Pancreas (tissue), 10 donors: ENCODE measurements at regions not wholly inside any gene's neighbourhood (a gene's known extent, or its start where the extent isn't known, plus 50 kb on each side); places are given as distances from the start of the nearest gene placed in this dataset.
"Not testable (repeated sequence)": the region's sequence is repeated elsewhere in the genome, so short reads cannot be mapped to it uniquely, and the experiment has no call there.

Experiments used
- ATAC-seq, 4 donors: fragments of 200-7000 bp; cut with Tn5 transposase; one replicate each; pipeline versions ENCODE4 v1.8.0 to v1.9.1; 2020; ENCODE audit warnings: mild to moderate bottlenecking in 4 of 4, moderate library complexity in 4 of 4
- DNase-seq, 6 donors: peaks; one replicate each; pipeline ENCODE4 v3.0.0-alpha.2; 2020
- FAIRE-seq: peaks from 2 replicates; lab custom pipeline; 2012; peaks lifted over from hg19 to GRCh38; lab: Jason Lieb, UNC
- H3K27ac ChIP-seq, 4 donors: fragments of 200-600 bp; sonication (generic); 1 replicate in 3 of 4; 2 replicates in 1 of 4; pipeline versions ENCODE4 v1.5.0 to v1.8.0; 2020
- H3K27me3 ChIP-seq, 4 donors: fragments of 200-600 bp; one replicate each; pipeline ENCODE4 v1.8.0; 2021
- H3K36me3 ChIP-seq, 3 donors: fragments of 200-600 bp; sonication (generic) in 1 of 3; one replicate each; pipeline versions ENCODE4 v1.5.0 to v1.8.0; 2020 to 2021
- H3K4me1 ChIP-seq, 3 donors: fragments of 200-600 bp; one replicate each; pipeline ENCODE4 v1.8.0; 2021
- H3K4me3 ChIP-seq, 4 donors: fragments of 200-600 bp; sonication (generic) in 2 of 4; one replicate each; pipeline versions ENCODE4 v1.5.0 to v1.8.0; 2020 to 2021
- H3K9me3 ChIP-seq, 4 donors: fragments of 200-600 bp; one replicate each; pipeline ENCODE4 v1.8.0; 2021
- CTCF ChIP-seq, 4 donors: fragments of 200-600 bp; sonication (generic) in 3 of 4; IDR thresholded peaks; one replicate each; pipeline versions ENCODE4 v1.5.0 to v1.8.0; 2021; ENCODE audit warnings: antibody characterized with exemption in 4 of 4
- WGBS, 2 donors: extraction: QIAGEN DNeasy Blood & Tissue Kit; methylation state at CpG; one replicate each; pipeline ENCODE4 v1.1.7; 2013; 5-methylcytosine and 5-hydroxymethylcytosine counted together
- intact Hi-C, 3 donors: fragments of 100-400 bp; cut with DNase I; formaldehyde crosslinking; loops; one replicate each; pipeline versions ENCODE4 v1.11.1 to v1.14.2; 2022
- donor health status: healthy with polysubstance abuse.
- donor health status: DM: no; HTN: no; CAD: no; lungs with moderate emphysema.
- donor health status: DM: no; HTN: no; CAD: no.
- donor health status: control.
- donor health status: control.
- donor health status: Bipolar disorder and iron deficiency.
- donor health status: DM: yes; HTN: yes; CAD: no.
- donor health status: DM: no; HTN: no; CAD: no.
- donor health status: DM: no; HTN: no; CAD: no.
- donor health status: DM: yes; HTN: yes; CAD: no.

- Histone ChIP-seq H3K4me1 (no peaks in the 10 kb centered on the region), H3K9me3 (no peaks in the 10 kb centered on the region), H3K4me3 (no peak overlapping the region), H3K27me3 (no peaks in the 10 kb centered on the region), H3K36me3 (no peaks in the 10 kb centered on the region), H3K27ac (no peak overlapping the region)
- intact Hi-C loops: no loop called here
- 72 to 80% methylated on average over 16 of the region's 16 CpGs for WGBS, 2 donors
- ATAC-seq (no peak), DNase-seq (no peak), FAIRE-seq (no peak)
- no peak for TF ChIP-seq CTCF (IDR thresholded peaks at IDR 0.05)
These were observed 91.5 kb downstream of the SPRY4 start for GRCh38 chr5:142233083-142234032.

- 85 to 86% methylated on average over 4 of the region's 4 CpGs for WGBS, 2 donors
- not testable (repeated sequence) for H3K36me3 ChIP-seq, FAIRE-seq
These were observed 93.9 kb downstream of the SPRY4 start for GRCh38 chr5:142230949-142231348.

GRCh38 chr5:142225141-142225540, 99.7 kb downstream of the SPRY4 start:
- no peak for TF ChIP-seq CTCF (IDR thresholded peaks at IDR 0.05)
- WGBS, 2 donors: 85 to 91% methylated on average over 8 of the region's 8 CpGs
- Histone ChIP-seq H3K27ac (no peak overlapping the region), H3K4me3 (no peak overlapping the region), H3K4me1 (peaks cover 0 to 3% (median 0%) of the 10 kb centered on the region in 3 donors), H3K9me3 (no peaks in the 10 kb centered on the region), H3K27me3 (no peaks in the 10 kb centered on the region), H3K36me3 (no peaks in the 10 kb centered on the region)
- DNase-seq: no peak
- ATAC-seq: no peak
- no peak for FAIRE-seq
- intact Hi-C loops: no loop called here

More at GRCh38 chr5:142230949-142231348, 93.9 kb downstream of the SPRY4 start:
- H3K4me3 ChIP-seq, H3K27ac ChIP-seq, H3K27me3 ChIP-seq, H3K9me3 ChIP-seq, DNase-seq, intact Hi-C loops, H3K4me1 ChIP-seq, ATAC-seq: not testable (repeated sequence)

- Histone ChIP-seq H3K27ac (no peak overlapping the region), H3K4me3 (no peak overlapping the region), H3K4me1 (peaks cover 0 to 3% (median 0%) of the 10 kb centered on the region in 3 donors), H3K36me3 (no peaks in the 10 kb centered on the region), H3K27me3 (no peaks in the 10 kb centered on the region), H3K9me3 (no peaks in the 10 kb centered on the region)
- intact Hi-C loops: no loop called here
- FAIRE-seq (no peak), ATAC-seq (no peak), DNase-seq (no peak)
- WGBS, 2 donors: 85 to 94% methylated on average over 12 of the region's 12 CpGs
- no peak for TF ChIP-seq CTCF (IDR thresholded peaks at IDR 0.05)
These were observed 101.8 kb downstream of the SPRY4 start for GRCh38 chr5:142222866-142223558.

GRCh38 chr5:142222225-142222865, 102.5 kb downstream of the SPRY4 start:
- no peak for FAIRE-seq
- Histone ChIP-seq H3K4me1 (peaks cover 0 to 3% (median 0%) of the 10 kb centered on the region in 3 donors), H3K4me3 (no peak overlapping the region), H3K27me3 (no peaks in the 10 kb centered on the region), H3K27ac (no peak overlapping the region), H3K36me3 (no peaks in the 10 kb centered on the region), H3K9me3 (no peaks in the 10 kb centered on the region)
- no peak for ATAC-seq
- intact Hi-C loops: no loop called here
- DNase-seq: no peak
- WGBS, 2 donors: 81 to 82% methylated on average over 14 of the region's 14 CpGs
- TF ChIP-seq CTCF (IDR thresholded peaks at IDR 0.05): no peak
